H1 (cell line): ENCODE measurements at regions not wholly inside any gene's neighbourhood (a gene's known extent, or its start where the extent isn't known, plus 50 kb on each side); places are given as distances from the start of the nearest gene placed in this dataset.

Experiments used
- E2F6 ChIP-seq: IDR thresholded peaks from 2 replicates; pipeline ENCODE4 v1.6.1; 2012; ENCODE audit warnings: inconsistent platforms
- PHF8 ChIP-seq: fragments of 200-600 bp; sonication (generic); conservative IDR thresholded peaks from 2 replicates; pipeline ENCODE4 v1.7.1; 2012; ENCODE audit warnings: low read depth, mild to moderate bottlenecking, inconsistent platforms, low read length, moderate library complexity
- POLR2A ChIP-seq, 2 experiments: IDR thresholded peaks; 1 replicate in 1 of 2; 2 replicates in 1 of 2; pipeline ENCODE4 v1.6.1; 2011; ENCODE audit warnings: low read depth in 2 of 2, low read length in 2 of 2, mild to moderate bottlenecking in 2 of 2; ENCODE audit errors: control extremely low read depth in 1 of 2
- SAP30 ChIP-seq: fragments of 300-600 bp; sonication (generic); IDR thresholded peaks from 2 replicates; pipeline ENCODE4 v1.7.1; 2012; ENCODE audit warnings: low read length, moderate library complexity, mild to moderate bottlenecking, inconsistent platforms; ENCODE audit not compliant: insufficient read depth, insufficient replicate concordance
- YY1 ChIP-seq: IDR thresholded peaks from 2 replicates; pipeline ENCODE4 v1.6.1; 2011; ENCODE audit warnings: low read depth, mild to moderate bottlenecking, low read length

DNA sequence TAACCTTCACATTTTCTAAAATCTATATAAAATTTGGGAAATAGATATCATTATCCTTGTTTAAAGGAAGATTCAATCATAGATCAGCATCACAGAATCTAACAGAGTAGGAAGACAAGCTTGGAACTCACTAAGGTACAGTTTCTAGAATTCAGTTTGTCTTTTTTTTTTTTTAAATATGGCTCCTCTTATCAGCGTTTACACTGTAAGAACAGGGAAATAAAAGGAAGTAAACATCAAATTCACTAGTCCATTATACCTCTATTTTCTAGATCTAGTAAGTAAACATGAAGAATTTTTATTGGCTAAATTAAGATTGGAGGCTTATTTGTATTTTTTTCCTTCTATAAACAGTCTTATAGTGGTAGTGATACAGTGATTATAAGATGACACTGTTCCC is 144.9 kb downstream of the LRIG3 start (continued):
- TF ChIP-seq E2F6 (no peak), POLR2A (IDR thresholded peaks at IDR 0.05; ENCODE audit: control extremely low read depth in 1 of 2, low read depth in 2 of 2, low read length in 2 of 2) (no peak), SAP30 (no peak), PHF8 (no peak), YY1 (no peak)
